Right lobe of liver (tissue), 6 donors: ENCODE measurements at regions not wholly inside any gene's neighbourhood (a gene's known extent, or its start where the extent isn't known, plus 50 kb on each side); places are given as distances from the start of the nearest gene placed in this dataset.

Source experiments
- ATAC-seq, 4 donors: fragments of 200-7000 bp; cut with Tn5 transposase; one replicate each; pipeline ENCODE4 v1.9.1; 2020; ENCODE audit warnings: mild to moderate bottlenecking in 4 of 4, moderate library complexity in 4 of 4
- DNase-seq, 3 donors: peaks; one replicate each; pipeline ENCODE4 v3.0.0-alpha.2; 2020
- H3K27ac ChIP-seq, 3 donors: fragments of 200-600 bp; one replicate each; pipeline ENCODE4 v1.8.0; 2022
- H3K27me3 ChIP-seq, 2 donors: fragments of 200-600 bp; one replicate each; pipeline ENCODE4 v1.8.0; 2022
- H3K36me3 ChIP-seq, 4 donors: fragments of 200-600 bp; sonication (generic) in 1 of 4; one replicate each; pipeline versions ENCODE4 v1.5.1 to v1.8.0; 2017 to 2022; ENCODE audit warnings: control low read depth in 1 of 4
- H3K4me1 ChIP-seq, 4 donors: fragments of 200-600 bp; sonication (generic) in 1 of 4; one replicate each; pipeline versions ENCODE4 v1.5.1 to v1.8.0; 2017 to 2022; ENCODE audit warnings: control low read depth in 1 of 4
- H3K4me3 ChIP-seq, 3 donors: fragments of 200-600 bp; one replicate each; pipeline ENCODE4 v1.8.0; 2022
- H3K9me3 ChIP-seq, 4 donors: fragments of 200-600 bp; sonication (generic) in 1 of 4; one replicate each; pipeline versions ENCODE4 v1.5.1 to v1.8.0; 2017 to 2022; ENCODE audit warnings: control low read depth in 1 of 4
- POLR2A ChIP-seq: fragments of 450-650 bp; IDR thresholded peaks from one replicate; pipeline ENCODE4 v1.6.1; 2017; ENCODE audit warnings: antibody characterized with exemption, mild to moderate bottlenecking
- WGBS: methylation state at CpG from one replicate; pipeline ENCODE4 v1.1.6; 2018; ENCODE audit warnings: low coverage, low lambda C conversion rate; ENCODE audit not compliant: insufficient coverage; ENCODE audit errors: missing lambda C conversion rate; 5-methylcytosine and 5-hydroxymethylcytosine counted together
- intact Hi-C, 2 donors: fragments of 100-400 bp; cut with DNase I; formaldehyde crosslinking; loops; one replicate each; pipeline versions ENCODE4 v1.11.2 to v1.14.1; 2022
- TF ChIP-seq, protein P1 (sequence below), 4 donors: fragments of 200-600 bp in 3 of 4; fragments of 450-650 bp in 1 of 4; IDR thresholded peaks; one replicate each; pipeline versions ENCODE4 v1.5.1 to v1.8.0; 2016 to 2022; ENCODE audit warnings: antibody characterized with exemption in 4 of 4, mild to moderate bottlenecking in 2 of 4
- donor health status: DM: no; HTN: yes; CAD: no.
- donor health status: DM: no; HTN: no; CAD: no.
- donor health status: DM: no; HTN: no; CAD: no.
- donor health status: DM: no; HTN: yes; CAD: no.
- donor health status: DM: no; HTN: yes; CAD: no.

GRCh38 chr13:70729369-70729768 is 621.1 kb upstream of the KLHL1 start:
- Histone ChIP-seq H3K4me1 (no peaks in the 10 kb centered on the region), H3K27me3 (no peaks in the 10 kb centered on the region), H3K9me3 (no peaks in the 10 kb centered on the region), H3K27ac (no peak overlapping the region), H3K4me3 (no peak overlapping the region), H3K36me3 (no peaks in the 10 kb centered on the region)
- TF ChIP-seq, protein P1, sequence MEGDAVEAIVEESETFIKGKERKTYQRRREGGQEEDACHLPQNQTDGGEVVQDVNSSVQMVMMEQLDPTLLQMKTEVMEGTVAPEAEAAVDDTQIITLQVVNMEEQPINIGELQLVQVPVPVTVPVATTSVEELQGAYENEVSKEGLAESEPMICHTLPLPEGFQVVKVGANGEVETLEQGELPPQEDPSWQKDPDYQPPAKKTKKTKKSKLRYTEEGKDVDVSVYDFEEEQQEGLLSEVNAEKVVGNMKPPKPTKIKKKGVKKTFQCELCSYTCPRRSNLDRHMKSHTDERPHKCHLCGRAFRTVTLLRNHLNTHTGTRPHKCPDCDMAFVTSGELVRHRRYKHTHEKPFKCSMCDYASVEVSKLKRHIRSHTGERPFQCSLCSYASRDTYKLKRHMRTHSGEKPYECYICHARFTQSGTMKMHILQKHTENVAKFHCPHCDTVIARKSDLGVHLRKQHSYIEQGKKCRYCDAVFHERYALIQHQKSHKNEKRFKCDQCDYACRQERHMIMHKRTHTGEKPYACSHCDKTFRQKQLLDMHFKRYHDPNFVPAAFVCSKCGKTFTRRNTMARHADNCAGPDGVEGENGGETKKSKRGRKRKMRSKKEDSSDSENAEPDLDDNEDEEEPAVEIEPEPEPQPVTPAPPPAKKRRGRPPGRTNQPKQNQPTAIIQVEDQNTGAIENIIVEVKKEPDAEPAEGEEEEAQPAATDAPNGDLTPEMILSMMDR (IDR thresholded peaks at IDR 0.05): no peak
- no peak for TF ChIP-seq POLR2A
- intact Hi-C loops: no loop called here
- ATAC-seq (no peak), DNase-seq (no peak)
- 80% methylated on average over 2 of the region's 2 CpGs for WGBS

- Histone ChIP-seq H3K9me3 (no peaks in the 10 kb centered on the region), H3K27me3 (no peaks in the 10 kb centered on the region), H3K36me3 (no peaks in the 10 kb centered on the region), H3K4me3 (no peak overlapping the region), H3K4me1 (no peaks in the 10 kb centered on the region), H3K27ac (no peak overlapping the region)
- ATAC-seq (no peak), DNase-seq (no peak)
- TF ChIP-seq, protein P1 (IDR thresholded peaks at IDR 0.05): peak in 2 of 4 donors; percentile 7 to 13
- no peak for TF ChIP-seq POLR2A
- WGBS: 39% methylated on average over 1 of the region's 1 CpG
- intact Hi-C loops: no loop called here
These were observed 615.5 kb upstream of the KLHL1 start for GRCh38 chr13:70723732-70724131.

- DNase-seq: no peak
- H3K4me1 ChIP-seq: no peaks in the 10 kb centered on the region
- ATAC-seq: no peak
- TF ChIP-seq POLR2A: no peak
- TF ChIP-seq, protein P1 (IDR thresholded peaks at IDR 0.05): no peak
- no peaks in the 10 kb centered on the region for H3K9me3 ChIP-seq
- intact Hi-C loops: no loop called here
- H3K4me3 ChIP-seq: no peak overlapping the region
- no peaks in the 10 kb centered on the region for H3K36me3 ChIP-seq
- no peak overlapping the region for H3K27ac ChIP-seq
- no peaks in the 10 kb centered on the region for H3K27me3 ChIP-seq
- WGBS: 15% methylated on average over 1 of the region's 1 CpG
These were observed 612.1 kb upstream of the KLHL1 start for GRCh38 chr13:70720386-70720785.

- H3K4me3 ChIP-seq: no peak overlapping the region
- intact Hi-C loops: no loop called here
- no peak overlapping the region for H3K27ac ChIP-seq
- H3K27me3 ChIP-seq: no peaks in the 10 kb centered on the region
- 50% methylated on average over 1 of the region's 1 CpG for WGBS
- H3K36me3 ChIP-seq: no peaks in the 10 kb centered on the region
- no peaks in the 10 kb centered on the region for H3K4me1 ChIP-seq
- no peaks in the 10 kb centered on the region for H3K9me3 ChIP-seq
- TF ChIP-seq, protein P1 (IDR thresholded peaks at IDR 0.05): no peak
- TF ChIP-seq POLR2A: no peak
- DNase-seq (no peak), ATAC-seq (no peak)
These were observed 606.7 kb upstream of the KLHL1 start for GRCh38 chr13:70714993-70715392.

GRCh38 chr13:70708775-70709174 is 600.5 kb upstream of the KLHL1 start:
- Histone ChIP-seq H3K27me3 (no peaks in the 10 kb centered on the region), H3K36me3 (no peaks in the 10 kb centered on the region), H3K4me3 (no peak overlapping the region), H3K9me3 (no peaks in the 10 kb centered on the region), H3K4me1 (no peaks in the 10 kb centered on the region), H3K27ac (no peak overlapping the region)
- TF ChIP-seq, protein P1 (IDR thresholded peaks at IDR 0.05): no peak
- no peak for TF ChIP-seq POLR2A
- no peak for ATAC-seq
- DNase-seq: no peak
- intact Hi-C loops: no loop called here
